GM10248 (cell line): ENCODE measurements at regions not wholly inside any gene's neighbourhood (a gene's known extent, or its start where the extent isn't known, plus 50 kb on each side); places are given as distances from the start of the nearest gene placed in this dataset.

Experiments used
- CTCF ChIA-PET: fragments of 300-600 bp; sonication (Branson Sonifier 250); formaldehyde crosslinking; extraction: SDS; loops from one replicate; lab custom pipeline; 2021; ENCODE audit warnings: antibody characterized with exemption; lab: Yijun Ruan, JAX
- POLR2A ChIA-PET: fragments of 350-650 bp; sonication (Branson Sonifier 250); formaldehyde crosslinking; extraction: SDS; loops from one replicate; lab custom pipeline; 2020; ENCODE audit warnings: antibody characterized with exemption; lab: Yijun Ruan, JAX
- DNase-seq: peaks from one replicate; pipeline ENCODE4 v3.0.0; 2012; ENCODE audit errors: extremely low spot score
- TF ChIP-seq, protein P1 (sequence below): IDR thresholded peaks from 2 replicates; pipeline ENCODE4 v1.5.1; 2012; ENCODE audit warnings: mild to moderate bottlenecking, low read depth; ENCODE audit errors: extremely low read depth, missing control alignments, control extremely low read depth

DNA sequence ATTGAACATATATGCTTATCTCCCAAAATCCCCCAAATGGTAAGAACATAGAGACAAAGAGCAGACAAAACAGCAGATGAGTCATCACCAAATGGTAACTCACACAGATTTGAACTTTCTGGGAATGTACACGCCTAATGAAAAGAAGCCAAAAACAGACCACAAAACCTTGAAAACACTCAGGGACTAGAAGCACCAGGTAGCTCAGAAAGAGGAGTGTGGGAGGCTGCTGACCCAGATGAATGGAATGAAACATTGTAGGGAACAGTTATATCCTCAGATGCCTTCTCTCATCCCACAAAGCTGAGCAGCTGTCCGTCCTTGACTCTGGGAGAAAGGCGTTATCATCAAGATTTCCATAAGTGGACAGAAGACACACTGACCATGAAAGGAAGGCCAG, 307.0 kb upstream of the USP25 start:
- ChIA-PET CTCF (interaction anchor here (1.2 kb wide), 1 partner anchor 8 kb away, joined by 4 read pairs; no protein-coding TSS in a partner anchor), POLR2A (no interaction called here)
- no peak for DNase-seq
- TF ChIP-seq, protein P1, sequence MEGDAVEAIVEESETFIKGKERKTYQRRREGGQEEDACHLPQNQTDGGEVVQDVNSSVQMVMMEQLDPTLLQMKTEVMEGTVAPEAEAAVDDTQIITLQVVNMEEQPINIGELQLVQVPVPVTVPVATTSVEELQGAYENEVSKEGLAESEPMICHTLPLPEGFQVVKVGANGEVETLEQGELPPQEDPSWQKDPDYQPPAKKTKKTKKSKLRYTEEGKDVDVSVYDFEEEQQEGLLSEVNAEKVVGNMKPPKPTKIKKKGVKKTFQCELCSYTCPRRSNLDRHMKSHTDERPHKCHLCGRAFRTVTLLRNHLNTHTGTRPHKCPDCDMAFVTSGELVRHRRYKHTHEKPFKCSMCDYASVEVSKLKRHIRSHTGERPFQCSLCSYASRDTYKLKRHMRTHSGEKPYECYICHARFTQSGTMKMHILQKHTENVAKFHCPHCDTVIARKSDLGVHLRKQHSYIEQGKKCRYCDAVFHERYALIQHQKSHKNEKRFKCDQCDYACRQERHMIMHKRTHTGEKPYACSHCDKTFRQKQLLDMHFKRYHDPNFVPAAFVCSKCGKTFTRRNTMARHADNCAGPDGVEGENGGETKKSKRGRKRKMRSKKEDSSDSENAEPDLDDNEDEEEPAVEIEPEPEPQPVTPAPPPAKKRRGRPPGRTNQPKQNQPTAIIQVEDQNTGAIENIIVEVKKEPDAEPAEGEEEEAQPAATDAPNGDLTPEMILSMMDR = no peak

- ChIA-PET POLR2A (no interaction called here), CTCF (no interaction called here)
- TF ChIP-seq, protein P1 = no peak
- DNase-seq = no peak
Measured at GRCh38 chr21:15423676-15424445, 305.9 kb upstream of the USP25 start.

DNA sequence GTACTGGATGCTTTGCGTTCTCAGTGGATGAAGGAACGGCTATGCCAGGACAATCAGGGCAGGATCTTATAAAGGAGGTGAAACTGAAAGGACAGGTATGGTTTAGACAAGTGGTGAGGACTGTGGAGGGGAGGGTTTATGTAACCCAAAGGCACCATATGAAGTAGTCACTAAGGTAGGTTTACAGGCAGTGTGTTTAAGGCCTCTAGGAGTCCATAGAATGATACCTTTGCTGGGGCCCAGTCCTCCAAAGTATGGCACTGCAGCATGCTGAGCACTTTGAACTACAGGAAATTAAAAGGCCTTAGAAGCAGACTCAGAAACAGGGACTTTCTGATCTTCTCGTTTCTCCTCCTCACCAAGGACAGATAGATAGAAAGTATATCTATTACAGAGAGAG, 304.7 kb upstream of the USP25 start:
- CTCF ChIA-PET = no interaction called here
- TF ChIP-seq, protein P1 = no peak
- POLR2A ChIA-PET = no interaction called here
- DNase-seq = no peak

DNA sequence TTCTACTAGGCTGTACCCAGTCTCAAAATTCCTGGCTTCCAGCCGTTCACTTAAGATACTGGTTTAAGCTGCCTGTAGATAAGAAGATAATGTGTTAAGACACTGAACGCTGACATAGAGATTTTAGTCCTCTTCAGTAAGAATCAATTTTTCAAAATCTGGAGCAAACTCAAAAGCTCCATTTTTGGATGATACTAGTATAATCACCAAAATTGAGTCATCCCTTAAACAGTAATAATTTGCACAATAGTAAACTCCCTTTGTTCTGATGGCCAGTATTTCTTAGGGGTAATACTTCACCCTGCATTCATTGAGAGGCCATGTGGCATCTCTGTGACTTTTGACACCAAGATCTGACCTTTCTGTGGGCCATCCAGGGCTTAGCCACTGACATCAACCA, 299.8 kb upstream of the USP25 start:
- POLR2A ChIA-PET = no interaction called here

DNA sequence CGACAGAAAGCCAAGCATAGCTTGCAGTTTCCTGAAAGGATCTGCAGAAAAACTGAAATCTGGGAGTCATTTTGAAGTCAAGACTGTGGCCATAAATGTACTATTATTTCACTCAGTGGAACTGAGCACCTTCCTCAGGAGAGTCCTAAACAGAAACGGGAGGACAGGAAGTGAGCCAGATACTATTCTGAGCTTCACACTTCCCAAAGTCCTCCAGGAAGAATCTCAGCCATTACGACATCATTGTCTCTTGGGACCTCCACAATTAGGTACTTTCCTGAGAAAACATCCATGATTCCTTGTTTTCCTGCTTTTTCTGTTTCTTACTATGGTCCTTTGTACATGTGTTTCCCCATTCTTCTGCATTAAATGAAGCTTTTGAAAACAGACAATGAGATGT, 299.2 kb upstream of the USP25 start:
- ChIA-PET CTCF (interaction anchor here (1.2 to 1.6 kb wide), 2 partner anchors 8 to 48 kb away, joined by 4 to 5 read pairs; no protein-coding TSS in a partner anchor), POLR2A (no interaction called here)
- TF ChIP-seq, protein P1 = no peak
- DNase-seq = no peak

More for the DNA sequence above, 299.8 kb upstream of the USP25 start:
- TF ChIP-seq, protein P1 = no peak
- CTCF ChIA-PET = interaction anchor here (1.6 kb wide), 1 partner anchor 49 kb away, joined by 5 read pairs; no protein-coding TSS in a partner anchor
- DNase-seq = no peak

DNA sequence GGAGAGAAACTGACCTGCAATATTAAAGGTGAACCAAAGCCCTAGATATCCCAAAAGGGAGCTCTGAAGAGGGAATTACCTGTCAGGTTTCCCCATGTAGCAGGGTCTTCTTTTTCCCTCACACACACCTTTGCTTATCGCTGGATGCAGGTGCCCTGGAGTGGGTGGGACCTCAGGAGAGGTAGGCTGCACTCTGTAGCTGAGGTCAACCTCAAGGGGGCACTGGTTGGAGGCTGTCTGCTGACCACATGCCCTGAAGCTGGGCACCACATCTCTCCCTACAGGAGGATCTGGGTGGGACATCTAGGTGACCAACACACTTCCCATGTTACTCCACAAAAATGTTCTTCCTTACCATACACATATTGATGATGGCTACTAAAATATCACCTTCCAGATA, 298.7 kb upstream of the USP25 start:
- ChIA-PET CTCF (interaction anchor here (1.0 to 1.6 kb wide), 4 partner anchors 9 to 48 kb away, joined by 3 to 5 read pairs (median 4); no protein-coding TSS in a partner anchor), POLR2A (no interaction called here)
- no peak for DNase-seq
- TF ChIP-seq, protein P1 = no peak
